Naive thymus-derived CD4-positive, alpha-beta T cell (primary cell): ENCODE measurements at regions not wholly inside any gene's neighbourhood (a gene's known extent, or its start where the extent isn't known, plus 50 kb on each side); places are given as distances from the start of the nearest gene placed in this dataset.

Experiments used
- ATAC-seq: fragments of 150-1000 bp; cut with Tn5 transposase; 2 replicates; pipeline ENCODE4 v1.10.0; 2021; ENCODE audit warnings: mild to moderate bottlenecking, moderate library complexity
- CTCF ChIA-PET: fragments of 350-600 bp; sonication (Branson Sonifier 250); formaldehyde crosslinking; loops from one replicate; lab custom pipeline; 2021; ENCODE audit warnings: antibody characterized with exemption; lab: Charles Lee
- POLR2A ChIA-PET: fragments of 350-600 bp; sonication (Branson Sonifier 250); formaldehyde crosslinking; loops from one replicate; lab custom pipeline; 2021; ENCODE audit warnings: antibody characterized with exemption, inconsistent platforms; lab: Charles Lee
- DNase-seq, 9 donors: peaks; one replicate each; pipeline versions ENCODE4 v3.0.0 to v3.0.0-alpha.2; 2020 to 2022; ENCODE audit warnings: mixed read lengths in 1 of 9
- H3K27ac ChIP-seq: one replicate; pipeline ENCODE4 v1.7.0; 2013; ENCODE audit warnings: mild to moderate bottlenecking, low read depth, low read length, moderate library complexity
- H3K27me3 ChIP-seq, 2 donors: one replicate each; pipeline ENCODE4 v1.7.0; 2013; ENCODE audit warnings: low read length in 2 of 2, mild to moderate bottlenecking in 2 of 2, moderate library complexity in 2 of 2; ENCODE audit not compliant: control insufficient read depth in 2 of 2, insufficient read depth in 2 of 2
- H3K36me3 ChIP-seq, 3 experiments: 1 replicate in 2 of 3; 2 replicates in 1 of 3; pipeline ENCODE4 v1.7.0; 2013; ENCODE audit warnings: low read length in 3 of 3, mild to moderate bottlenecking in 3 of 3, moderate library complexity in 1 of 3; ENCODE audit not compliant: insufficient read depth in 3 of 3, control insufficient read depth in 2 of 3
- H3K4me1 ChIP-seq, 2 donors: one replicate each; pipeline ENCODE4 v1.7.0; 2013; ENCODE audit warnings: low read length in 2 of 2, mild to moderate bottlenecking in 2 of 2, moderate library complexity in 1 of 2; ENCODE audit not compliant: control insufficient read depth in 2 of 2, insufficient read depth in 2 of 2
- H3K4me3 ChIP-seq: 2 replicates; pipeline ENCODE4 v1.7.0; 2013; ENCODE audit warnings: mild to moderate bottlenecking, low read length
- H3K9me3 ChIP-seq, 3 experiments: 1 replicate in 2 of 3; 2 replicates in 1 of 3; pipeline ENCODE4 v1.7.0; 2013; ENCODE audit warnings: low read length in 3 of 3; ENCODE audit not compliant: control insufficient read depth in 2 of 3
- H3K27ac Mint-ChIP-seq, 9 donors: one replicate each; pipeline ENCODE4 v1.8.0; 2020 to 2022; ENCODE audit warnings: mixed read lengths in 9 of 9, mild to moderate bottlenecking in 8 of 9, moderate library complexity in 5 of 9, inconsistent platforms in 2 of 9
- H3K27me3 Mint-ChIP-seq, 5 donors: one replicate each; pipeline ENCODE4 v1.8.0; 2021 to 2022; ENCODE audit warnings: mixed read lengths in 5 of 5, mild to moderate bottlenecking in 1 of 5
- H3K36me3 Mint-ChIP-seq, 5 donors: one replicate each; pipeline ENCODE4 v1.8.0; 2020 to 2022; ENCODE audit warnings: mixed read lengths in 5 of 5, mild to moderate bottlenecking in 3 of 5, inconsistent platforms in 1 of 5
- H3K4me1 Mint-ChIP-seq, 7 donors: one replicate each; pipeline ENCODE4 v1.8.0; 2020 to 2022; ENCODE audit warnings: mixed read lengths in 7 of 7, mild to moderate bottlenecking in 3 of 7, inconsistent platforms in 1 of 7
- H3K4me3 Mint-ChIP-seq, 10 donors: one replicate each; pipeline ENCODE4 v1.8.0; 2020 to 2022; ENCODE audit warnings: mild to moderate bottlenecking in 10 of 10, mixed read lengths in 10 of 10, moderate library complexity in 6 of 10, inconsistent platforms in 2 of 10
- H3K9me3 Mint-ChIP-seq, 11 donors: one replicate each; pipeline ENCODE4 v1.8.0; 2020 to 2022; ENCODE audit warnings: mixed read lengths in 11 of 11, mild to moderate bottlenecking in 4 of 11, inconsistent platforms in 1 of 11, moderate library complexity in 1 of 11
- intact Hi-C, 2 donors: fragments of 100-400 bp; cut with micrococcal nuclease; formaldehyde crosslinking; loops; one replicate each; pipeline ENCODE4 v1.15.1; 2023

DNA sequence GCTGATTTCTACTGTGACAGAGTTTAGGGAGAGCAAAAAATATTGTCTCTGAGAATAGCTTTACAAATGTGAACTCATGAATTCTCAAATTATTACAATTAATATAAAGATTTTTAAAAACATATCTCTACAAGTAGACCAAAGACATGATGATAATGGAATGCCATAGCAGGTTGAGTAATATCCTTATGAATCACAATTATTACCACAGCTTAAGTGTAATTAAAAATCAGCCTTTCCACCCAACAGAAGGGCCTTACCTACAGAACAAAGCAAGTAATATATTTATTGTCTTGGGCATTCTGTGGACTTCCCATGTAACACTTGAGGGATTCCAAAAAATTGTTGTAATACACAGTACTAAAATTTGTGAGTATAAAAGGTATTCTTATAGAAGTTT is 1099.6 kb upstream of the GJE1 start:
- no peaks in the 10 kb centered on the region for H3K4me1 Mint-ChIP-seq
- CTCF ChIA-PET = no interaction called here
- H3K9me3 Mint-ChIP-seq = peaks cover 0 to 4% (median 0%) of the 10 kb centered on the region in 11 donors
- no peak overlapping the region for H3K27ac ChIP-seq
- intact Hi-C loops = no loop called here
- no peak overlapping the region for H3K4me3 ChIP-seq
- DNase-seq = no peak
- no peaks in the 10 kb centered on the region for H3K36me3 ChIP-seq
- H3K4me3 Mint-ChIP-seq = no peak overlapping the region
- no peaks in the 10 kb centered on the region for H3K4me1 ChIP-seq
- POLR2A ChIA-PET = no interaction called here
- no peaks in the 10 kb centered on the region for H3K27me3 ChIP-seq
- no peaks in the 10 kb centered on the region for H3K27me3 Mint-ChIP-seq
- no peak for ATAC-seq
- no peaks in the 10 kb centered on the region for H3K36me3 Mint-ChIP-seq
- no peak overlapping the region for H3K27ac Mint-ChIP-seq
- no peaks in the 10 kb centered on the region for H3K9me3 ChIP-seq

DNA sequence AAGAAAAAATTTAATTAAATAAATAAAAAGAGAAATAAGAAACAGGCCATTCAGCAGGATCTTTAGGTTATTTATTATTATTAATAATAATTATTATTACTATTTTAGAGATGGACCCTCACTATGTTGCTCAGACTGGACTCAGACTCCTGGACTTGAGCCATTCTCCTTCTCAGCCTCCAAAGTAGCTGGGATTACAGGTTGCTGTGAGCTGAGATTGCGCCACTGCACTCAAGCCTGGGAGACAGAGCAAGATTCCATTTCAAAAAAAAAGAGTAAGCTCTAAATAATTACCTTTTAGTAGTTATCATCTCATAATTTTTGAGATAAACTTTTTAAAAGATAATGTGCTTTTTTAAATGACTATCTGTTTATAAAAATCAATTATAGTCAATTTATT is 1102.8 kb upstream of the GJE1 start:
- peaks cover 0 to 4% (median 0%) of the 10 kb centered on the region in 11 donors for H3K9me3 Mint-ChIP-seq
- POLR2A ChIA-PET = no interaction called here
- CTCF ChIA-PET = no interaction called here
- H3K4me3 Mint-ChIP-seq = no peak overlapping the region
- no peak overlapping the region for H3K4me3 ChIP-seq
- no peaks in the 10 kb centered on the region for H3K27me3 ChIP-seq
- DNase-seq = no peak
- no peaks in the 10 kb centered on the region for H3K36me3 Mint-ChIP-seq
- H3K27me3 Mint-ChIP-seq = no peaks in the 10 kb centered on the region
- no peak for ATAC-seq
- intact Hi-C loops = no loop called here
- no peaks in the 10 kb centered on the region for H3K9me3 ChIP-seq
- peaks cover 0 to 1% (median 0%) of the 10 kb centered on the region in 7 donors for H3K4me1 Mint-ChIP-seq
- no peaks in the 10 kb centered on the region for H3K36me3 ChIP-seq
- H3K27ac Mint-ChIP-seq = no peak overlapping the region
- no peak overlapping the region for H3K27ac ChIP-seq
- no peaks in the 10 kb centered on the region for H3K4me1 ChIP-seq

DNA sequence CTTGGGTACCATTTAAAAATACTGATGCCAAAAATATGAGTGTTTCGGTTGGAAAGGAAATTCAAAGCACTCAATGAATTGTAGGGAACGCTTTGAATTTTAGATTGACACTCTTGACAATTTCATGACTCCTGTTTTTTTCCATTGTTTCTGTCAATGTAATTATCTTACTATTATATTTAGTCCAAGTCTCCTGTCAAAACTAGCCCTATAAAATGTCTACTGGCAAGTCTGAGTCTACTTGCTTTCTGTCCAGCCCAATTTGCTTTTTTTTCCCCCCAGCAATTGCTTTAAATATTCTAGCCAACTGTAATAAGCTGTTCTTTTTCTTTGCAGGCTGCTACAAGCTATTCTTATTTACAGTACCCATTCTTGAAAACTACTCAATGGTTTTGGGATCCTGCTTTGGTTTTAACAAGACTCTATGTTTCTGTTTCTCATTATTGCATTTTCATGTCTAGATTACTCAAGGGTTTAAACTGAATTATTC is 1103.9 kb upstream of the GJE1 start:
- CTCF ChIA-PET = interaction anchor here (0.6 kb wide), 1 partner anchor 1086 kb away, joined by 4 read pairs; no protein-coding TSS in a partner anchor

DNA sequence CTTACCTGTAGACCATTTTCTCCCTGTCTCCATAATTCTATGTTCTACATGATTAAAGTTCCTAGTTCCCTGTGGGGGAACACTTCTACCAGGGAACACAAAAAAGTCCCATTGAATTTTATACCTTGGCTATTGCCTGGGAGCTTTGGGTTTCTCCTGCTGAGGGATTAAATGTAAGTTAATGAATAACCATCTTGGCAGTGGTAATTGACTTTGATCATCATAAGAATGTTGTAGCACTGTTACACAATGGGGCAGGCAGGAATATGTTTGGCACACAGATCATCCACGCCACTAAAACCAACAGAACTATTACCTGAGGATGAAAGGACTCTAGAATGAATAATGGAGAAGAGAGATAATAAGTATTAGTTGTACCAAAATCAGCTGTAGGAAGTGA is 1106.2 kb upstream of the GJE1 start:
- no peak overlapping the region for H3K4me3 ChIP-seq
- DNase-seq (no peak), ATAC-seq (no peak)
- H3K27ac ChIP-seq = no peak overlapping the region
- no peaks in the 10 kb centered on the region for H3K4me1 ChIP-seq
- intact Hi-C loops = no loop called here
- no peaks in the 10 kb centered on the region for H3K9me3 ChIP-seq
- POLR2A ChIA-PET = no interaction called here
- Mint-ChIP-seq H3K27ac (no peak overlapping the region), H3K9me3 (peaks cover 0 to 9% (median 0%) of the 10 kb centered on the region in 11 donors), H3K4me1 (peaks cover 0 to 1% (median 0%) of the 10 kb centered on the region in 7 donors), H3K4me3 (no peak overlapping the region), H3K27me3 (no peaks in the 10 kb centered on the region), H3K36me3 (no peaks in the 10 kb centered on the region)
- CTCF ChIA-PET = no interaction called here
- H3K36me3 ChIP-seq = no peaks in the 10 kb centered on the region
- no peaks in the 10 kb centered on the region for H3K27me3 ChIP-seq

More for the DNA sequence above, 1103.9 kb upstream of the GJE1 start:
- Mint-ChIP-seq H3K27me3 (no peaks in the 10 kb centered on the region), H3K9me3 (peaks cover 0 to 4% (median 0%) of the 10 kb centered on the region in 11 donors), H3K4me3 (no peak overlapping the region), H3K27ac (no peak overlapping the region), H3K36me3 (no peaks in the 10 kb centered on the region), H3K4me1 (peaks cover 0 to 1% (median 0%) of the 10 kb centered on the region in 7 donors)
- intact Hi-C loops = no loop called here
- ATAC-seq (no peak), DNase-seq (no peak)
- H3K27ac ChIP-seq = no peak overlapping the region
- POLR2A ChIA-PET = no interaction called here
- no peaks in the 10 kb centered on the region for H3K4me1 ChIP-seq
- no peaks in the 10 kb centered on the region for H3K27me3 ChIP-seq
- no peak overlapping the region for H3K4me3 ChIP-seq
- H3K36me3 ChIP-seq = no peaks in the 10 kb centered on the region
- H3K9me3 ChIP-seq = no peaks in the 10 kb centered on the region

DNA sequence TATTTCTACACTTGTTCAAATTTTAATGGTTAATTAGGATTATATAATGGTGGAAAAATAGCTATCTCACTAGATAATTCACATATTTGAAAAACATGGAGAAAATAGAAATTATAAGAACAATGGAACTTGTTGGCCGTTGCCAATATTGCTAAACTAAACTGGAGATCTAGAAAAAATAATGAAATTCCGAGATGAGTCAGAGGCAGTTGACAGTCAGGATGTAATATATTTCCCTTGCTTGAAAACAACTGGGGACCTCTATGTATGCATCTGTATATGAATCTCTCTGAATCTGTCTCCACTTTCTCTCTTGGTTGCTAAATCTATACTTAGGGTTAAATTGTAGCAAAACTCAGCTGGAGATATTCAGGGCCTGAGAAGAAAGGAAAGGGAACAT is 1108.2 kb upstream of the GJE1 start:
- intact Hi-C loops = no loop called here
- POLR2A ChIA-PET = no interaction called here
- Histone ChIP-seq H3K27me3 (no peaks in the 10 kb centered on the region), H3K4me3 (no peak overlapping the region), H3K9me3 (no peaks in the 10 kb centered on the region), H3K36me3 (no peaks in the 10 kb centered on the region), H3K27ac (no peak overlapping the region), H3K4me1 (no peaks in the 10 kb centered on the region)
- peaks cover 0 to 1% (median 0%) of the 10 kb centered on the region in 7 donors for H3K4me1 Mint-ChIP-seq
- H3K27me3 Mint-ChIP-seq = no peaks in the 10 kb centered on the region
- CTCF ChIA-PET = no interaction called here
- peaks cover 0 to 9% (median 0%) of the 10 kb centered on the region in 11 donors for H3K9me3 Mint-ChIP-seq
- no peak overlapping the region for H3K27ac Mint-ChIP-seq
- H3K4me3 Mint-ChIP-seq = no peak overlapping the region
- ATAC-seq (no peak), DNase-seq (no peak)
- no peaks in the 10 kb centered on the region for H3K36me3 Mint-ChIP-seq

DNA sequence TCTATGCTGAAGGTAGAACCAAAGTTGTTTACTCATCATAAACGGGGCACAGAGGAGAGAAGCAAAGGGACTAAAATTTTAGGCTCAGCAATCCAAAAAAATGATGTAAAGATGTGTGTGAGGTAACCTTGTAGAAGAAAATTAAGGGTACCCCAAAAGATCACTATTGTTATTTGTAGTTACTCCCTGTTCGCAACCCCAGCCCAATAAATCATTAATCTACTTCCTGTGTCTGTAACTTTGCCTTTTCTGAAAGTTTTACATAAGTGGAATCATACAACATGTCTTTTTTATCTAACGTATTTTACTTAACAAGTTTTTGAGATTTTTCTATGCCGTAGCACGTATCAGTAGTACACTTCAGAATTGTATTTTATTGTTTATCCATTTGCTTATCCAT is 1114.8 kb upstream of the GJE1 start:
- intact Hi-C loops = no loop called here
- H3K4me1 Mint-ChIP-seq = no peaks in the 10 kb centered on the region
- no peak for ATAC-seq
- H3K27ac ChIP-seq = no peak overlapping the region
- H3K36me3 ChIP-seq = no peaks in the 10 kb centered on the region
- no peak overlapping the region for H3K27ac Mint-ChIP-seq
- CTCF ChIA-PET = no interaction called here
- H3K9me3 ChIP-seq = no peaks in the 10 kb centered on the region
- H3K36me3 Mint-ChIP-seq = no peaks in the 10 kb centered on the region
- no peak for DNase-seq
- no peaks in the 10 kb centered on the region for H3K27me3 ChIP-seq
- H3K4me3 Mint-ChIP-seq = no peak overlapping the region
- POLR2A ChIA-PET = no interaction called here
- no peaks in the 10 kb centered on the region for H3K4me1 ChIP-seq
- no peak overlapping the region for H3K4me3 ChIP-seq
- H3K27me3 Mint-ChIP-seq = no peaks in the 10 kb centered on the region
- H3K9me3 Mint-ChIP-seq = peaks cover 0 to 4% (median 0%) of the 10 kb centered on the region in 11 donors

DNA sequence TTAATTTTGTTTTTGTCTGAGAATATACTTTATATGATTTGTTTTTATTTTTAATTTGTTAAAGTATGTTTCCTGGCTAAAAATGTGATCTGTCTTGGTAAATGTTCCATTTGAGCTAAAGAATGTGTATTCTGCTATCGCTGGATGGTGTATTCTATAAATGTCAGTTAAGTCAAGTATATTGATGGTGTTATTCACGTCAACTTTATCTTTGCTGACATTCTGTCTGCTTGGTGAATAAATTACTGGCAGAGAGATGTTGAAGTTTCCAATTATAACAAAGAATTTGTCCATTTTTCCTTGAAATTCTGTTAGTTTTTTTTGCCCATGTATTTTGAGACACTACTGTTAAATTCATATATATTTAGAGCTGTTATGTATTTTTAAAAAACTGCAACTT is 1131.8 kb upstream of the GJE1 start:
- Mint-ChIP-seq H3K27ac (no peak overlapping the region), H3K27me3 (no peaks in the 10 kb centered on the region), H3K9me3 (peaks cover 0 to 4% (median 0%) of the 10 kb centered on the region in 11 donors), H3K4me3 (no peak overlapping the region), H3K4me1 (no peaks in the 10 kb centered on the region), H3K36me3 (no peaks in the 10 kb centered on the region)
- ATAC-seq (no peak), DNase-seq (no peak)
- no peak overlapping the region for H3K27ac ChIP-seq
- CTCF ChIA-PET = no interaction called here
- no peaks in the 10 kb centered on the region for H3K27me3 ChIP-seq
- intact Hi-C loops = no loop called here
- no peaks in the 10 kb centered on the region for H3K4me1 ChIP-seq
- no peak overlapping the region for H3K4me3 ChIP-seq
- no peaks in the 10 kb centered on the region for H3K9me3 ChIP-seq
- POLR2A ChIA-PET = no interaction called here
- H3K36me3 ChIP-seq = no peaks in the 10 kb centered on the region
